AG10803 (cell line): ENCODE measurements at regions not wholly inside any gene's neighbourhood (a gene's known extent, or its start where the extent isn't known, plus 50 kb on each side); places are given as distances from the start of the nearest gene placed in this dataset.

Source experiments
- DNase-seq: peaks from one replicate; pipeline ENCODE4 v3.0.0; 2010; ENCODE audit warnings: low read depth
- H3K4me3 ChIP-seq: 2 replicates; pipeline ENCODE4 v1.5.1; 2011; ENCODE audit warnings: mild to moderate bottlenecking, low read length, control low read depth
- TF ChIP-seq, protein P1 (sequence below): conservative IDR thresholded peaks from 2 replicates; pipeline ENCODE4 v1.5.1; 2011; ENCODE audit warnings: mild to moderate bottlenecking, low read length, control low read depth, inconsistent platforms

DNA sequence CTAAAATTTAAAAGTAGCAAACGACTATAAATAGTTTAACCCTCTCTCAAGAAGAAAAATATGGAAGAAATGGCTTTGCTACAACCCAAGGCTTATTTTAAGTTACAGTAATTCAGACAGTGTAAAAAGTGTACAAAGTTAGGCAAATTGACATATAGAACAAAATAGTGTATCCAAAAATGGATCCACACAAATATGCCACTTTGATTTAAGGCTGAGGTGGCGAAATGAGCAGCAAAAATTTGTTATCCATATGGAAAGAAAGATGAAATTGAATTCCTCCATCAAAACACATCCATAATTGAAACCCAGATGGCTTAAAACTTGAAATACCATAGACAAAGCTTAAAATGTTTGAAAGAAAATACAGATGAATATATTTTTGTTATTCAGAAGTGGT is 540.8 kb downstream of the BRINP3 start:
- TF ChIP-seq, protein P1, sequence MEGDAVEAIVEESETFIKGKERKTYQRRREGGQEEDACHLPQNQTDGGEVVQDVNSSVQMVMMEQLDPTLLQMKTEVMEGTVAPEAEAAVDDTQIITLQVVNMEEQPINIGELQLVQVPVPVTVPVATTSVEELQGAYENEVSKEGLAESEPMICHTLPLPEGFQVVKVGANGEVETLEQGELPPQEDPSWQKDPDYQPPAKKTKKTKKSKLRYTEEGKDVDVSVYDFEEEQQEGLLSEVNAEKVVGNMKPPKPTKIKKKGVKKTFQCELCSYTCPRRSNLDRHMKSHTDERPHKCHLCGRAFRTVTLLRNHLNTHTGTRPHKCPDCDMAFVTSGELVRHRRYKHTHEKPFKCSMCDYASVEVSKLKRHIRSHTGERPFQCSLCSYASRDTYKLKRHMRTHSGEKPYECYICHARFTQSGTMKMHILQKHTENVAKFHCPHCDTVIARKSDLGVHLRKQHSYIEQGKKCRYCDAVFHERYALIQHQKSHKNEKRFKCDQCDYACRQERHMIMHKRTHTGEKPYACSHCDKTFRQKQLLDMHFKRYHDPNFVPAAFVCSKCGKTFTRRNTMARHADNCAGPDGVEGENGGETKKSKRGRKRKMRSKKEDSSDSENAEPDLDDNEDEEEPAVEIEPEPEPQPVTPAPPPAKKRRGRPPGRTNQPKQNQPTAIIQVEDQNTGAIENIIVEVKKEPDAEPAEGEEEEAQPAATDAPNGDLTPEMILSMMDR: no peak
- no peak overlapping the region for H3K4me3 ChIP-seq
- no peak for DNase-seq

DNA sequence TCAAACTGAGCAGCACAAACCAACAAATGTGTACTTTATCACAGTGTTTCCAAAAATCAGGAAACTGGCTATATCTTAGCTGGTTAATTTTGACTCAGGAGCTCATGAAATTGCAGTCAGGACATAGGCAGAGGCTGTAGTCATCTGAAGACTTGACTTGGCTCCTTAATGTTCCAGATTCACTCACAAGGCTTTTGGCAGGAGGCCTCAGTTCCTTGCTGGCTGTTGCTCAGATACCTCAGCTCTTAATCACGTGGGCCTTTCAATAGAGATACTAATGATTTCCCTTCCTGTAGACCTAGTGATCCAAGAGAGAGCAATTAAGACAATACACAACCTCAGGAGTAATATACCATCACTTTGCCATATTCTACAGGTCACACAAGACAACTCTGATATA is 537.7 kb downstream of the BRINP3 start:
- TF ChIP-seq, protein P1: no peak
- no peak overlapping the region for H3K4me3 ChIP-seq
- DNase-seq: no peak

DNA sequence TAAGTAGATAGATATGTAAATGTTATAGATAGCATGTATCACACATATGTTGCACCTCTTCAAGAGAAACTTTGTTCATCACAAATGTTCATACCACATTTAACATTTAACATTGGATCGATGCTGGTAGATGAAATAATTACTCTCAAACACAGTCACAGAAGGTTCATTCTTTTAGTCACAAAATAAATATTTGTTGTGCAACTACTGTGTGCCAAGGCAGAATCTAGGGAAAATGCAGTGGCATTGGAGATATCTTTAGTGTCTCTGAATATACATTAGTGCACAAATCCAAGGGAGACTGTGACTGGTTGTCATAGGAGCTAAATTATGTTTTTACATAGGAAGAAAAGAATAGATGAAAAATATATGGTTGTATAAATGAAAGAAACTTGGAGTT is 535.7 kb downstream of the BRINP3 start:
- TF ChIP-seq, protein P1: no peak
- H3K4me3 ChIP-seq: no peak overlapping the region
- no peak for DNase-seq

DNA sequence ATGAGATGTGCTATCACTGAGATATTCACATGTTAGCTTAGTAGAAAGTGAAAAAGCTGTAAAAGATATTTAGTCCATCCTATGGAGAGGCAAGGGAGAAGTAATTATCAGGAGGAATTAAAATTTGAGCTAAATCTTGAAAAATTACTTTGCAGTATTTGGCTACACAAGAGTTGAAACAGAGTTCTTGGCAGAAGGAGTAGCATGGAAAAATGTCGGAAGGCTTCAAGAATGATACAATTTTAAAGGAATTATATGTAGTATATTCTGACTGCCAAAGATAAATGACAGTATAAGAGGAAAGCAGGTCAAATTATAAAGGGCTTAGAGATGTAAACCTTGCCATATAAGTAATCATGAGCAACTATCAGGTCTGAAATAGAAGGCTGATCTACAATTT is 518.9 kb downstream of the BRINP3 start:
- TF ChIP-seq, protein P1: no peak
- H3K4me3 ChIP-seq: no peak overlapping the region
- no peak for DNase-seq

DNA sequence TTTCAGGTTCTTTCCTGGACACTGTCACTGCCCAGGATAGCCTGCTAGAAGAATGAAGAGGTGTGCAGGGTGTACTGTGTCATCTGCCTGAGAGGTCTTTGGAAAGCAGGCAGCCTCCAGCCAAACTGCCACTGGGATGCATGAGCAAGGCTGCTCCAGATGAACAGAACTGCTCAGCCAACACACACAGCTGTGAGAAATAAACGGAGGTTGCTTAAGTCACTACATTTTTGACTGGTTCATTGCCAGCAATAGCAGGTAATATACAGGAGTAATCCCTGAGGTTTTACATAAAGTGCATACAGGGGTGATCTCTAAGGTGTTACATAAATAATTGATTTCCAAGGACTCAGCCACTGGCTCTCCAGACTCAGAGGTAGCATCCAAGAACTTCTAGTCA is 516.9 kb downstream of the BRINP3 start:
- no peak for DNase-seq

DNA sequence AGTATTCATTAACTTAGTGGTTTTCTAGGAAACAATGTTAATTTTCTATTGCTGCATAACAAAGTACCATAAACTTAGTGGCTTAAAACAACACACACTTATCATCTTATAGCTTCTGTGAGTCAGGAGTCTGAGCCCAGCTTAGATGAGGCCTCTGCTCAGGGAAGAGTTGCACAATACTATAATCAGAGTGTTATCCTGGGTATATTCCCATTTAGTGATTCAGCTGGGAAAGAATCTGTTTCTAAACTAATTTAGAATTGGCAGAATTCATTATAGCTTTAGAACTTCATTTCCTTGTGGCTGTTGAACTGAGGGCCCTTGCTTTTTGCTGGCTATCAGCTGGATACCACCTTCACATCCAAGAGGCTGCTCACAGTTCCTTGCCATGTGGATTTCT is 515.5 kb downstream of the BRINP3 start:
- TF ChIP-seq, protein P1: no peak
- DNase-seq: peak; percentile 1

More for the DNA sequence above, 516.9 kb downstream of the BRINP3 start:
- H3K4me3 ChIP-seq: no peak overlapping the region
- TF ChIP-seq, protein P1: no peak

DNA sequence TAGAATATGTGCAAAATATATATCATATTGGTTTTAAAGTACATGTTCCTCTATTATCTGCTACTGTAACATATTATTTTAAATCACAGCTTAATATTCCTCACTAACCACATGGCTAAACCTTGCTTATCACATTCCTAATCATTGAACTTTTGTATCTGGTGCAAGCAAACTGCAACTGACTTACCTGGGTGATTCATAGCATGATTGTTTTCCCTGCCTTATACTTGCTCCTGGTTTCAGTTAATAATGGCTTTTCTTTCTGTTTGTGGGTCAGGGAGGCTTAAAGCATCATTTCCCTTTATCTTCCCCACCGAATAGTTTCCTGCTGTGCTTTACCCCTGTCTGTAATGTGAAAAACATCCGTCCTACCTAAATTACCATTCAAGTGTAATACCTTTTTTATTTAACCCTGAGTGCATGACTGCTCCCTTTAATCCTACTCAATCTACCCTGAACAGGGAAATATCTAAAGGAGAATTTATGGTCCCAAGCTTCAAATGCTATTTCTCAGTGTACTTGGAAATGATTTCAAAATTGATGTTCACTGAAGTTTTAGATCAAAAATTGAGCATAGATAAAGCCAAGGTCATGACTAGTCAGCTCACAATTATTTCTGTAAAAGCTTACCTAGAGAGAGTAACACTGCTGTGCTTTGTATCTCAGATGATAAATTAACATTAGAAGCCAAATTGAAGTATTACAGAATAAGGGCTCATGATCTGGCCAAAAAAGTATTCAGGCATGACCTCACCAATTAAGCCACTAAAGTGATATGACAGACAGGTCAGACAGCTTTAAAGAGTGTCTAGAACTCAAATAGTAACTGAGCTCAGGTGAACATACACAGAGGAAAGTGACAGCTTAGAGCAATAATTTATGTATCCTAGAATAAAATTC is 507.1 kb downstream of the BRINP3 start:
- H3K4me3 ChIP-seq: no peak overlapping the region
- no peak for DNase-seq
- TF ChIP-seq, protein P1: no peak

More for the DNA sequence above, 515.5 kb downstream of the BRINP3 start:
- H3K4me3 ChIP-seq: no peak overlapping the region
